IMR-90 (cell line): ENCODE measurements at regions not wholly inside any gene's neighbourhood (a gene's known extent, or its start where the extent isn't known, plus 50 kb on each side); places are given as distances from the start of the nearest gene placed in this dataset.

Experiments
- ATAC-seq: fragments of 200-7000 bp; cut with Tn5 transposase; 2 replicates; pipeline ENCODE4 v1.9.1; 2020; ENCODE audit warnings: low read depth, mild to moderate bottlenecking, moderate library complexity
- BruUV-seq: library from RNA; stranded (reverse); fragments of 400-500 nt; replicated peaks from 2 replicates; lab custom pipeline; 2021; lab: Mats Ljungman, UMichigan
- CTCF ChIA-PET: fragments of 300-600 bp; formaldehyde crosslinking; extraction: SDS; loops from one replicate; lab custom pipeline; 2021; ENCODE audit warnings: antibody characterized with exemption; lab: Yijun Ruan, JAX
- POLR2A ChIA-PET: fragments of 300-600 bp; sonication (Branson Sonifier 250); formaldehyde crosslinking; loops from one replicate; lab custom pipeline; 2022; ENCODE audit warnings: antibody characterized with exemption; ENCODE audit not compliant: unreplicated experiment; lab: Charles Lee
- DNase-seq: peaks from one replicate; pipeline ENCODE4 v3.0.0; 2013
- H2AFZ ChIP-seq: replicated peaks from 2 replicates; pipeline ENCODE3; 2013; ENCODE audit warnings: low read length, mild to moderate bottlenecking; ENCODE audit not compliant: poor library complexity
- H2AK5ac ChIP-seq: 2 replicates; pipeline ENCODE4 v1.6.1; 2013; ENCODE audit warnings: low read depth, low read length, inconsistent platforms
- H2AK9ac ChIP-seq: replicated peaks from 2 replicates; pipeline ENCODE3; 2013; ENCODE audit warnings: mild to moderate bottlenecking, low read depth, low read length, moderate library complexity; ENCODE audit not compliant: poor library complexity
- H2BK120ac ChIP-seq: 2 replicates; pipeline ENCODE4 v1.6.1; 2013; ENCODE audit warnings: low read depth, low read length, inconsistent platforms
- H2BK15ac ChIP-seq: 3 replicates; pipeline ENCODE4 v1.6.1; 2013; ENCODE audit warnings: low read depth, low read length, inconsistent platforms
- H2BK20ac ChIP-seq: 2 replicates; pipeline ENCODE4 v1.6.1; 2013; ENCODE audit warnings: low read depth, mild to moderate bottlenecking, inconsistent platforms, low read length, moderate library complexity
- H2BK5ac ChIP-seq: 2 replicates; pipeline ENCODE4 v1.6.1; 2013; ENCODE audit warnings: mild to moderate bottlenecking, low read depth, low read length, inconsistent platforms; ENCODE audit not compliant: poor library complexity, severe bottlenecking
- H3K14ac ChIP-seq: replicated peaks from 2 replicates; pipeline ENCODE4 v1.6.1; 2013; ENCODE audit warnings: low read depth, low read length, inconsistent platforms
- H3K18ac ChIP-seq: 2 replicates; pipeline ENCODE4 v1.6.1; 2013; ENCODE audit warnings: low read depth, low read length, control low read depth
- H3K23ac ChIP-seq: 2 replicates; pipeline ENCODE4 v1.6.1; 2013; ENCODE audit warnings: low read depth, low read length, inconsistent platforms
- H3K27ac ChIP-seq: 2 replicates; pipeline ENCODE4 v1.5.1; 2013; ENCODE audit warnings: mild to moderate bottlenecking, control low read depth, low read length; ENCODE audit not compliant: insufficient read depth
- H3K27me3 ChIP-seq: 2 replicates; pipeline ENCODE4 v1.6.1; 2013; ENCODE audit warnings: low read length; ENCODE audit not compliant: control insufficient read depth, insufficient read depth
- H3K36me3 ChIP-seq: 2 replicates; pipeline ENCODE4 v1.6.1; 2013; ENCODE audit warnings: low read length, mixed read lengths; ENCODE audit not compliant: control insufficient read depth, insufficient read depth
- H3K4ac ChIP-seq: 2 replicates; pipeline ENCODE4 v1.6.1; 2013; ENCODE audit warnings: low read depth, low read length, inconsistent platforms
- H3K4me1 ChIP-seq: 2 replicates; pipeline ENCODE4 v1.6.1; 2013; ENCODE audit warnings: low read length, mixed read lengths; ENCODE audit not compliant: control insufficient read depth, insufficient read depth
- H3K4me2 ChIP-seq: 2 replicates; pipeline ENCODE4 v1.6.1; 2013; ENCODE audit warnings: low read depth, mild to moderate bottlenecking, control low read depth, low read length, moderate library complexity
- H3K4me3 ChIP-seq: 2 replicates; pipeline ENCODE4 v1.5.1; 2013; ENCODE audit warnings: low read depth, mild to moderate bottlenecking, control low read depth, low read length, moderate library complexity; ENCODE audit not compliant: insufficient read depth
- H3K56ac ChIP-seq: 2 replicates; pipeline ENCODE4 v1.6.1; 2013; ENCODE audit warnings: low read length, inconsistent platforms; ENCODE audit not compliant: insufficient read depth; ENCODE audit errors: extremely low read depth
- H3K79me1 ChIP-seq, 2 experiments: 2 replicates each; pipeline ENCODE4 v1.6.1; 2013; ENCODE audit warnings: low read length in 2 of 2, inconsistent platforms in 1 of 2, low read depth in 1 of 2
- H3K9ac ChIP-seq: 2 replicates; pipeline ENCODE4 v1.6.1; 2013; ENCODE audit warnings: low read depth, low read length, control low read depth
- H3K9me1 ChIP-seq: 2 replicates; pipeline ENCODE4 v1.6.1; 2013; ENCODE audit warnings: low read length, inconsistent platforms; ENCODE audit not compliant: insufficient read depth
- H3K9me3 ChIP-seq: 2 replicates; pipeline ENCODE4 v1.6.1; 2013; ENCODE audit warnings: low read length; ENCODE audit not compliant: control insufficient read depth, insufficient read depth
- H4K20me1 ChIP-seq: 2 replicates; pipeline ENCODE4 v1.6.1; 2013; ENCODE audit warnings: low read length, inconsistent platforms; ENCODE audit not compliant: insufficient read depth
- H4K5ac ChIP-seq: 2 replicates; pipeline ENCODE4 v1.6.1; 2013; ENCODE audit warnings: mild to moderate bottlenecking, low read depth, low read length, control low read depth
- H4K8ac ChIP-seq, 2 experiments: 2 replicates each; pipeline ENCODE4 v1.6.1; 2013; ENCODE audit warnings: low read depth in 2 of 2, low read length in 2 of 2, control low read depth in 1 of 2, inconsistent platforms in 1 of 2
- H4K91ac ChIP-seq: 2 replicates; pipeline ENCODE4 v1.6.1; 2013; ENCODE audit warnings: low read depth, low read length, inconsistent platforms; ENCODE audit not compliant: insufficient read depth
- MXI1 ChIP-seq: IDR thresholded peaks from 2 replicates; pipeline ENCODE4 v1.6.1; 2012; ENCODE audit warnings: low read depth, mild to moderate bottlenecking, low read length, moderate library complexity, borderline replicate concordance
- RFX5 ChIP-seq: IDR thresholded peaks from 2 replicates; pipeline ENCODE4 v1.8.0; 2012; ENCODE audit warnings: low read depth, mild to moderate bottlenecking, low read length, moderate library complexity
- WGBS, 2 experiments: methylation state at CpG; one replicate each; pipeline versions ENCODE4 v1.1.5 to v1.1.7; 2013; ENCODE audit warnings: missing lambda C conversion rate in 2 of 2; ENCODE audit not compliant: insufficient read length in 1 of 2; ENCODE audit errors: extremely low coverage in 2 of 2; 5-methylcytosine and 5-hydroxymethylcytosine counted together
- dilution Hi-C: fragments of 300-500 bp; cut with HindIII; formaldehyde crosslinking; loops from one replicate; pipeline ENCODE4 v1.14.3; 2018; ENCODE audit warnings: low sequenced_read_pairs; ENCODE audit not compliant: unreplicated experiment
- in situ Hi-C: fragments of 300-500 bp; cut with MboI; formaldehyde crosslinking; loops from 3 replicates; pipeline ENCODE4 v1.14.3; 2019; ENCODE audit warnings: low sequenced_read_pairs, inconsistent platforms, mixed read lengths
- intact Hi-C: fragments of 100-400 bp; cut with micrococcal nuclease; formaldehyde crosslinking; loops from 2 replicates; pipeline ENCODE4 v1.10.0; 2022

GRCh38 chr16:87241137-87241771, 75.9 kb downstream of the C16orf95 start:
- no peak overlapping the region for H3K56ac ChIP-seq
- no peak overlapping the region for H2BK120ac ChIP-seq
- no peak overlapping the region for H2BK20ac ChIP-seq
- no peak overlapping the region for H3K27ac ChIP-seq
- H3K14ac ChIP-seq = no peak overlapping the region
- no peak overlapping the region for H2AK5ac ChIP-seq
- H3K23ac ChIP-seq = no peak overlapping the region
- DNase-seq (no peak), ATAC-seq (no peak)
- dilution Hi-C loops (no loop called here), in situ Hi-C loops (no loop called here), intact Hi-C loops (no loop called here)
- TF ChIP-seq RFX5 (no peak), MXI1 (no peak)
- no TSS peak for BruUV-seq
- CTCF ChIA-PET = interaction anchor here (1.0 to 1.1 kb wide), 2 partner anchors 14 to 15 kb away, joined by 3 to 6 read pairs; no protein-coding TSS in a partner anchor
- H3K4ac ChIP-seq = no peak overlapping the region
- H4K8ac ChIP-seq = no peak overlapping the region
- H3K36me3 ChIP-seq = no peaks in the 10 kb centered on the region
- WGBS, 2 experiments = 87% methylated on average over 3 of the region's 15 CpGs; no CpG with 5 or more reads in 1 of the 2 experiments
- H2AK9ac ChIP-seq = no peak overlapping the region
- no peak overlapping the region for H3K4me2 ChIP-seq
- no peak overlapping the region for H4K91ac ChIP-seq
- no peaks in the 10 kb centered on the region for H3K79me1 ChIP-seq
- peaks cover 3% of the 10 kb centered on the region; the same call in 1 of the 2 replicates for H3K9me3 ChIP-seq
- no peaks in the 10 kb centered on the region for H3K9me1 ChIP-seq
- no peak overlapping the region for H2BK15ac ChIP-seq
- no peak overlapping the region for H3K9ac ChIP-seq
- H2AFZ ChIP-seq = no peak overlapping the region
- no peak overlapping the region for H2BK5ac ChIP-seq
- no peaks in the 10 kb centered on the region for H4K20me1 ChIP-seq
- peaks cover 57% of the 10 kb centered on the region for H3K27me3 ChIP-seq
- no peak overlapping the region for H3K18ac ChIP-seq
- no peak overlapping the region for H3K4me3 ChIP-seq
- H4K5ac ChIP-seq = no peak overlapping the region
- POLR2A ChIA-PET = interaction anchor here (0.7 kb wide), 1 partner anchor 13 kb away, joined by 4 read pairs; no protein-coding TSS in a partner anchor
- no peaks in the 10 kb centered on the region for H3K4me1 ChIP-seq
